Astrocyte (in vitro differentiated cells and primary cell): ENCODE measurements at regions not wholly inside any gene's neighbourhood (a gene's known extent, or its start where the extent isn't known, plus 50 kb on each side); places are given as distances from the start of the nearest gene placed in this dataset.

ENCODE experiments used
- EZH2 ChIP-seq: IDR thresholded peaks from 2 replicates; pipeline ENCODE4 v1.6.1; 2012; ENCODE audit warnings: mild to moderate bottlenecking, low read length, inconsistent platforms; ENCODE audit not compliant: insufficient read depth
- TF ChIP-seq, protein P1 (sequence below): IDR thresholded peaks from 2 replicates; pipeline ENCODE4 v1.5.1; 2011; ENCODE audit warnings: low read depth, mild to moderate bottlenecking, inconsistent platforms, low read length, moderate library complexity; ENCODE audit not compliant: insufficient read depth

DNA sequence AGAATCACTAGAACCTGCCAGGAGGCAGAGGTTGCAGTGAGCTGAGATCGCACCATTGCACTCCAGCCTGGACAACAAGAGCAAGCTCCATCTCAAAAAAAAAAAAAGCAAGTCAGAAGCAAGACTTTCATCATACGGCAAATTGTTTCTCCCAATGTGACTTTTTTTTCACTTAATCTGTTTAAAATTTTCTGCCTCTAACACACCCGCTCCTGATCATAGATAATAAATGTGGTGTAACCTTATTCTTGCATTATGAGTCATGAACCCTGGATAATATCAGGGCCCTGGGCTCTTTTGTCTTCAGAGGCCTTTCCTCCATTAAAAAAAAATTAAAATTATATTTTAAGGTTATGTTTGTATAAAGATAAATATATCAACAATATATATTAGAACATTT lies 111.4 kb upstream of the JCAD start:
- TF ChIP-seq, protein P1, sequence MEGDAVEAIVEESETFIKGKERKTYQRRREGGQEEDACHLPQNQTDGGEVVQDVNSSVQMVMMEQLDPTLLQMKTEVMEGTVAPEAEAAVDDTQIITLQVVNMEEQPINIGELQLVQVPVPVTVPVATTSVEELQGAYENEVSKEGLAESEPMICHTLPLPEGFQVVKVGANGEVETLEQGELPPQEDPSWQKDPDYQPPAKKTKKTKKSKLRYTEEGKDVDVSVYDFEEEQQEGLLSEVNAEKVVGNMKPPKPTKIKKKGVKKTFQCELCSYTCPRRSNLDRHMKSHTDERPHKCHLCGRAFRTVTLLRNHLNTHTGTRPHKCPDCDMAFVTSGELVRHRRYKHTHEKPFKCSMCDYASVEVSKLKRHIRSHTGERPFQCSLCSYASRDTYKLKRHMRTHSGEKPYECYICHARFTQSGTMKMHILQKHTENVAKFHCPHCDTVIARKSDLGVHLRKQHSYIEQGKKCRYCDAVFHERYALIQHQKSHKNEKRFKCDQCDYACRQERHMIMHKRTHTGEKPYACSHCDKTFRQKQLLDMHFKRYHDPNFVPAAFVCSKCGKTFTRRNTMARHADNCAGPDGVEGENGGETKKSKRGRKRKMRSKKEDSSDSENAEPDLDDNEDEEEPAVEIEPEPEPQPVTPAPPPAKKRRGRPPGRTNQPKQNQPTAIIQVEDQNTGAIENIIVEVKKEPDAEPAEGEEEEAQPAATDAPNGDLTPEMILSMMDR = no peak
- TF ChIP-seq EZH2 = no peak
